OCI-LY3 (cell line): ENCODE measurements at regions not wholly inside any gene's neighbourhood (a gene's known extent, or its start where the extent isn't known, plus 50 kb on each side); places are given as distances from the start of the nearest gene placed in this dataset.

Experiments
- EZH2phosphoT487 ChIP-seq: fragments of 200-600 bp; shearing (Covaris generic); IDR thresholded peaks from 2 replicates; pipeline ENCODE4 v1.6.1; 2018; ENCODE audit warnings: antibody characterized with exemption, mixed run types, low read depth
- TF ChIP-seq, protein P1 (sequence below): fragments of 200-600, 300-600 bp; sonication (generic); IDR thresholded peaks from 2 replicates; pipeline ENCODE4 v1.5.1; 2014; ENCODE audit warnings: antibody characterized with exemption, low read length, low read depth

DNA sequence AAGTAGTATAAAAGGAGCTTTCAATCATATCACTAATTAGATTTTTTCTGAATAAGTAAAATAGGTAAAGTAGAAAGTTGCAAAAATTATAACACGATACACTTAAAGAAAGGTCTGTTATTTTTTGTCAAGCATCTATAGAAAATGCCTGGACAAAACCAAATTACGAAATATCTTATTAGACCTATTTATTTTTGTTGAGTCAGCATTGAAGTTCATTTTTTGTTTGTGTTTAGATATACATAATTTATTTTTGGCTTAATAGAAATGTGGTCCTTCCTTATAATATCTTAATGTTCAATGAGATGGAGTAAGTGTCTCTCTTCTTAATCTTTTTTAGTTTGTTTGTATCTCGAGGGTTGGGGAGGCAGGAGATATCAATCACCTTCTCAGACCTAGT, 214.8 kb upstream of the GRIA1 start:
- TF ChIP-seq, protein P1, sequence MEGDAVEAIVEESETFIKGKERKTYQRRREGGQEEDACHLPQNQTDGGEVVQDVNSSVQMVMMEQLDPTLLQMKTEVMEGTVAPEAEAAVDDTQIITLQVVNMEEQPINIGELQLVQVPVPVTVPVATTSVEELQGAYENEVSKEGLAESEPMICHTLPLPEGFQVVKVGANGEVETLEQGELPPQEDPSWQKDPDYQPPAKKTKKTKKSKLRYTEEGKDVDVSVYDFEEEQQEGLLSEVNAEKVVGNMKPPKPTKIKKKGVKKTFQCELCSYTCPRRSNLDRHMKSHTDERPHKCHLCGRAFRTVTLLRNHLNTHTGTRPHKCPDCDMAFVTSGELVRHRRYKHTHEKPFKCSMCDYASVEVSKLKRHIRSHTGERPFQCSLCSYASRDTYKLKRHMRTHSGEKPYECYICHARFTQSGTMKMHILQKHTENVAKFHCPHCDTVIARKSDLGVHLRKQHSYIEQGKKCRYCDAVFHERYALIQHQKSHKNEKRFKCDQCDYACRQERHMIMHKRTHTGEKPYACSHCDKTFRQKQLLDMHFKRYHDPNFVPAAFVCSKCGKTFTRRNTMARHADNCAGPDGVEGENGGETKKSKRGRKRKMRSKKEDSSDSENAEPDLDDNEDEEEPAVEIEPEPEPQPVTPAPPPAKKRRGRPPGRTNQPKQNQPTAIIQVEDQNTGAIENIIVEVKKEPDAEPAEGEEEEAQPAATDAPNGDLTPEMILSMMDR = no peak
- no peak for TF ChIP-seq EZH2phosphoT487
